GM18505 (cell line): ENCODE measurements at regions not wholly inside any gene's neighbourhood (a gene's known extent, or its start where the extent isn't known, plus 50 kb on each side); places are given as distances from the start of the nearest gene placed in this dataset.

ENCODE experiments used
- ATAC-seq: cut with Tn5 transposase; IDR thresholded peaks from one replicate; pipeline ENCODE4 v1.9.1; 2021; ENCODE audit not compliant: unreplicated experiment
- POLR2A ChIP-seq: IDR thresholded peaks from 4 replicates; pipeline ENCODE4 v1.6.1; 2011; ENCODE audit warnings: borderline replicate concordance; ENCODE audit not compliant: insufficient read depth, insufficient read length; ENCODE audit errors: extremely low read depth

- ATAC-seq, result no peak
- TF ChIP-seq POLR2A, result no peak
These were observed 56.4 kb downstream of the CD24 start for GRCh38 chr6:106918115-106918514.

- TF ChIP-seq POLR2A, result no peak
- no peak for ATAC-seq
These were observed 57.6 kb downstream of the CD24 start for GRCh38 chr6:106916891-106917290.

GRCh38 chr6:106913676-106914280 is 60.8 kb downstream of the CD24 start:
- no peak for ATAC-seq

GRCh38 chr6:106913111-106913510 is 61.4 kb downstream of the CD24 start:
- no peak for ATAC-seq
- TF ChIP-seq POLR2A, result no peak

More at GRCh38 chr6:106913676-106914280, 60.8 kb downstream of the CD24 start:
- TF ChIP-seq POLR2A, result no peak

- ATAC-seq, result no peak
- no peak for TF ChIP-seq POLR2A
These were observed 62.4 kb downstream of the CD24 start for GRCh38 chr6:106912091-106912490.

GRCh38 chr6:106910999-106911949 is 63.3 kb downstream of the CD24 start:
- no peak for TF ChIP-seq POLR2A
- no peak for ATAC-seq

GRCh38 chr6:106908386-106908840 is 66.1 kb downstream of the CD24 start:
- TF ChIP-seq POLR2A, result no peak

GRCh38 chr6:106907754-106908153 is 66.8 kb downstream of the CD24 start:
- no peak for ATAC-seq
- no peak for TF ChIP-seq POLR2A

More at GRCh38 chr6:106908386-106908840, 66.1 kb downstream of the CD24 start:
- no peak for ATAC-seq

- no peak for TF ChIP-seq POLR2A
- ATAC-seq, result no peak
These were observed 68.3 kb downstream of the CD24 start for GRCh38 chr6:106906232-106906631.

- TF ChIP-seq POLR2A, result no peak
- ATAC-seq, result no peak
These were observed 71.2 kb downstream of the CD24 start for GRCh38 chr6:106903299-106903698.

GRCh38 chr6:106901062-106901461 is 73.5 kb downstream of the CD24 start:
- no peak for ATAC-seq
- TF ChIP-seq POLR2A, result no peak

GRCh38 chr6:106899697-106900096 is 74.8 kb downstream of the CD24 start:
- TF ChIP-seq POLR2A, result no peak
- ATAC-seq, result no peak

- no peak for ATAC-seq
- TF ChIP-seq POLR2A, result no peak
These were observed 76.9 kb downstream of the CD24 start for GRCh38 chr6:106897580-106897979.

GRCh38 chr6:106895703-106896040 is 78.9 kb downstream of the CD24 start:
- no peak for ATAC-seq
- no peak for TF ChIP-seq POLR2A
